SU-DHL-6 (cell line): ENCODE measurements at regions not wholly inside any gene's neighbourhood (a gene's known extent, or its start where the extent isn't known, plus 50 kb on each side); places are given as distances from the start of the nearest gene placed in this dataset.

Experiments used
- CTCF ChIP-seq: fragments of 200-600 bp; sonication (generic); IDR thresholded peaks from one replicate; pipeline ENCODE4 v1.5.1; 2017; ENCODE audit warnings: antibody characterized with exemption, mild to moderate bottlenecking, low read length, moderate library complexity; ENCODE audit not compliant: insufficient read depth, poor library complexity, severe bottlenecking
- EZH2phosphoT487 ChIP-seq: fragments of 200-600 bp; sonication (generic), shearing (Covaris generic); conservative IDR thresholded peaks from 2 replicates; pipeline ENCODE4 v1.6.1; 2018; ENCODE audit warnings: mild to moderate bottlenecking, antibody characterized with exemption, low read length, moderate library complexity, mixed read lengths

GRCh38 chr7:29636009-29636351 lies 72.3 kb downstream of the PRR15 start:
- TF ChIP-seq CTCF (no peak), EZH2phosphoT487 (no peak)
